ENCODE measurements at regions not wholly inside any gene's neighbourhood (a gene's known extent, or its start where the extent isn't known, plus 50 kb on each side); places are given as distances from the start of the nearest gene placed in this dataset.
"Not testable (repeated sequence)": the region's sequence is repeated elsewhere in the genome, so short reads cannot be mapped to it uniquely, and the experiment has no call there.

- not testable (repeated sequence) for DNase-seq
These were observed 53.3 kb upstream of the NID2 start for GRCh38 chr14:52122163-52122562.

- no peak for DNase-seq
These were observed 52.6 kb upstream of the NID2 start for GRCh38 chr14:52121441-52121840.

- no peak for DNase-seq
These were observed 50.2 kb upstream of the NID2 start for GRCh38 chr14:52119030-52119429.
